HCT116 (cell line): ENCODE measurements at regions not wholly inside any gene's neighbourhood (a gene's known extent, or its start where the extent isn't known, plus 50 kb on each side); places are given as distances from the start of the nearest gene placed in this dataset.

Source experiments
- ELF1 ChIP-seq: IDR thresholded peaks from 2 replicates; pipeline ENCODE4 v1.6.1; 2012; ENCODE audit warnings: low read depth, borderline replicate concordance
- EZH2 ChIP-seq: fragments of 200-600 bp; sonication (generic); IDR thresholded peaks from 2 replicates; pipeline ENCODE4 v1.6.1; 2017; ENCODE audit warnings: antibody characterized with exemption, mixed run types
- EZH2phosphoT487 ChIP-seq: fragments of 200-600 bp; IDR thresholded peaks from 2 replicates; pipeline ENCODE4 v1.6.1; 2018; ENCODE audit warnings: antibody characterized with exemption, borderline replicate concordance
- FOSL1 ChIP-seq: IDR thresholded peaks from 2 replicates; pipeline ENCODE4 v1.6.1; 2012; ENCODE audit warnings: low read depth
- SIN3A ChIP-seq: IDR thresholded peaks from 2 replicates; pipeline ENCODE4 v1.6.1; 2012; ENCODE audit warnings: low read depth

GRCh38 chr12:84696281-84696680, 216.3 kb downstream of the SLC6A15 start:
- TF ChIP-seq ELF1 (no peak), SIN3A (no peak), EZH2 (no peak), FOSL1 (no peak), EZH2phosphoT487 (no peak)
